ENCODE measurements at regions not wholly inside any gene's neighbourhood (a gene's known extent, or its start where the extent isn't known, plus 50 kb on each side); places are given as distances from the start of the nearest gene placed in this dataset.

DNA sequence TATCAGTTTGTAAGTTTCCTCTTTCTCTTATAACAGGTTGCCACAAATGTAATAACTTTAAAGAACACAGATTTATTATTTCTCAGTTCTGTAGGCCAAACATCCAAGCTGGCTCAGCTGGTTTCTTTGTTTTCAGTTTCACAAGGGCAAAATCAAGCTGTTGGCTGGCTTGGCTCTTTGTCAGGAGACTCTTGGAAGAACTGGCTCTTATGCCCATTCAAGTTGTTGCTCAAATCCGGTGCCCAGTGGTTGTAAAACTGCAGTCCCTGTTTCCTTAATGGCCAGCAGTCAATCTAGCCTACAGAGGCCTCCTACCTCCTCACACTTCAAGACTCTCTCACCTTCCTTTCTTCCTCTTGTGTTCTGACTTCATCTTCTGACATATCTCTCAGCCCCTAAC, 1171.0 kb downstream of the MRPL39 start:
- TF ChIP-seq POLR2A (IDR thresholded peaks at IDR 0.05; ENCODE audit: low read length) (no peak), BHLHE40 (IDR thresholded peaks at IDR 0.05; ENCODE audit: low read depth, low read length) (no peak), RAD21 (conservative IDR thresholded peaks at IDR 0.05 in 1 of 2, IDR thresholded peaks at IDR 0.05 in 1 of 2) (no peak), MAZ (IDR thresholded peaks at IDR 0.05; ENCODE audit: borderline replicate concordance, low read depth, low read length) (no peak), JUNB (IDR thresholded peaks at IDR 0.05) (no peak), MYC (IDR thresholded peaks at IDR 0.05; ENCODE audit: borderline replicate concordance, low read length) (no peak), HOXB13 (CRISPR knock-in tag; IDR thresholded peaks at IDR 0.05; ENCODE audit: low read depth) (no peak), ESRRA (IDR thresholded peaks at IDR 0.05; ENCODE audit: borderline replicate concordance, low read length) (no peak), GATA3 (IDR thresholded peaks at IDR 0.05; ENCODE audit: borderline replicate concordance) (no peak)
- TF ChIP-seq, protein P1, sequence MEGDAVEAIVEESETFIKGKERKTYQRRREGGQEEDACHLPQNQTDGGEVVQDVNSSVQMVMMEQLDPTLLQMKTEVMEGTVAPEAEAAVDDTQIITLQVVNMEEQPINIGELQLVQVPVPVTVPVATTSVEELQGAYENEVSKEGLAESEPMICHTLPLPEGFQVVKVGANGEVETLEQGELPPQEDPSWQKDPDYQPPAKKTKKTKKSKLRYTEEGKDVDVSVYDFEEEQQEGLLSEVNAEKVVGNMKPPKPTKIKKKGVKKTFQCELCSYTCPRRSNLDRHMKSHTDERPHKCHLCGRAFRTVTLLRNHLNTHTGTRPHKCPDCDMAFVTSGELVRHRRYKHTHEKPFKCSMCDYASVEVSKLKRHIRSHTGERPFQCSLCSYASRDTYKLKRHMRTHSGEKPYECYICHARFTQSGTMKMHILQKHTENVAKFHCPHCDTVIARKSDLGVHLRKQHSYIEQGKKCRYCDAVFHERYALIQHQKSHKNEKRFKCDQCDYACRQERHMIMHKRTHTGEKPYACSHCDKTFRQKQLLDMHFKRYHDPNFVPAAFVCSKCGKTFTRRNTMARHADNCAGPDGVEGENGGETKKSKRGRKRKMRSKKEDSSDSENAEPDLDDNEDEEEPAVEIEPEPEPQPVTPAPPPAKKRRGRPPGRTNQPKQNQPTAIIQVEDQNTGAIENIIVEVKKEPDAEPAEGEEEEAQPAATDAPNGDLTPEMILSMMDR (IDR thresholded peaks at IDR 0.05) = no peak
- TF ChIP-seq, protein P2, sequence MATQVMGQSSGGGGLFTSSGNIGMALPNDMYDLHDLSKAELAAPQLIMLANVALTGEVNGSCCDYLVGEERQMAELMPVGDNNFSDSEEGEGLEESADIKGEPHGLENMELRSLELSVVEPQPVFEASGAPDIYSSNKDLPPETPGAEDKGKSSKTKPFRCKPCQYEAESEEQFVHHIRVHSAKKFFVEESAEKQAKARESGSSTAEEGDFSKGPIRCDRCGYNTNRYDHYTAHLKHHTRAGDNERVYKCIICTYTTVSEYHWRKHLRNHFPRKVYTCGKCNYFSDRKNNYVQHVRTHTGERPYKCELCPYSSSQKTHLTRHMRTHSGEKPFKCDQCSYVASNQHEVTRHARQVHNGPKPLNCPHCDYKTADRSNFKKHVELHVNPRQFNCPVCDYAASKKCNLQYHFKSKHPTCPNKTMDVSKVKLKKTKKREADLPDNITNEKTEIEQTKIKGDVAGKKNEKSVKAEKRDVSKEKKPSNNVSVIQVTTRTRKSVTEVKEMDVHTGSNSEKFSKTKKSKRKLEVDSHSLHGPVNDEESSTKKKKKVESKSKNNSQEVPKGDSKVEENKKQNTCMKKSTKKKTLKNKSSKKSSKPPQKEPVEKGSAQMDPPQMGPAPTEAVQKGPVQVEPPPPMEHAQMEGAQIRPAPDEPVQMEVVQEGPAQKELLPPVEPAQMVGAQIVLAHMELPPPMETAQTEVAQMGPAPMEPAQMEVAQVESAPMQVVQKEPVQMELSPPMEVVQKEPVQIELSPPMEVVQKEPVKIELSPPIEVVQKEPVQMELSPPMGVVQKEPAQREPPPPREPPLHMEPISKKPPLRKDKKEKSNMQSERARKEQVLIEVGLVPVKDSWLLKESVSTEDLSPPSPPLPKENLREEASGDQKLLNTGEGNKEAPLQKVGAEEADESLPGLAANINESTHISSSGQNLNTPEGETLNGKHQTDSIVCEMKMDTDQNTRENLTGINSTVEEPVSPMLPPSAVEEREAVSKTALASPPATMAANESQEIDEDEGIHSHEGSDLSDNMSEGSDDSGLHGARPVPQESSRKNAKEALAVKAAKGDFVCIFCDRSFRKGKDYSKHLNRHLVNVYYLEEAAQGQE (IDR thresholded peaks at IDR 0.05) = no peak
- TF ChIP-seq, protein P3, sequence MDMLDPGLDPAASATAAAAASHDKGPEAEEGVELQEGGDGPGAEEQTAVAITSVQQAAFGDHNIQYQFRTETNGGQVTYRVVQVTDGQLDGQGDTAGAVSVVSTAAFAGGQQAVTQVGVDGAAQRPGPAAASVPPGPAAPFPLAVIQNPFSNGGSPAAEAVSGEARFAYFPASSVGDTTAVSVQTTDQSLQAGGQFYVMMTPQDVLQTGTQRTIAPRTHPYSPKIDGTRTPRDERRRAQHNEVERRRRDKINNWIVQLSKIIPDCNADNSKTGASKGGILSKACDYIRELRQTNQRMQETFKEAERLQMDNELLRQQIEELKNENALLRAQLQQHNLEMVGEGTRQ (IDR thresholded peaks at IDR 0.05) = no peak
- TF ChIP-seq, protein P4, sequence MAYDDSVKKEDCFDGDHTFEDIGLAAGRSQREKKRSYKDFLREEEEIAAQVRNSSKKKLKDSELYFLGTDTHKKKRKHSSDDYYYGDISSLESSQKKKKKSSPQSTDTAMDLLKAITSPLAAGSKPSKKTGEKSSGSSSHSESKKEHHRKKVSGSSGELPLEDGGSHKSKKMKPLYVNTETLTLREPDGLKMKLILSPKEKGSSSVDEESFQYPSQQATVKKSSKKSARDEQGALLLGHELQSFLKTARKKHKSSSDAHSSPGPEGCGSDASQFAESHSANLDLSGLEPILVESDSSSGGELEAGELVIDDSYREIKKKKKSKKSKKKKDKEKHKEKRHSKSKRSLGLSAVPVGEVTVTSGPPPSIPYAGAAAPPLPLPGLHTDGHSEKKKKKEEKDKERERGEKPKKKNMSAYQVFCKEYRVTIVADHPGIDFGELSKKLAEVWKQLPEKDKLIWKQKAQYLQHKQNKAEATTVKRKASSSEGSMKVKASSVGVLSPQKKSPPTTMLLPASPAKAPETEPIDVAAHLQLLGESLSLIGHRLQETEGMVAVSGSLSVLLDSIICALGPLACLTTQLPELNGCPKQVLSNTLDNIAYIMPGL (CRISPR knock-in tag; IDR thresholded peaks at IDR 0.05; ENCODE audit: borderline replicate concordance) = no peak
- TF ChIP-seq, protein P5, sequence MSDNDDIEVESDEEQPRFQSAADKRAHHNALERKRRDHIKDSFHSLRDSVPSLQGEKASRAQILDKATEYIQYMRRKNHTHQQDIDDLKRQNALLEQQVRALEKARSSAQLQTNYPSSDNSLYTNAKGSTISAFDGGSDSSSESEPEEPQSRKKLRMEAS (IDR thresholded peaks at IDR 0.05) = no peak

Data from A549 (cell line).